CD4-positive, alpha-beta memory T cell (primary cell): ENCODE measurements at regions not wholly inside any gene's neighbourhood (a gene's known extent, or its start where the extent isn't known, plus 50 kb on each side); places are given as distances from the start of the nearest gene placed in this dataset.
A peak's percentile ranks its signal among the peaks of the same experiment; 100 is the strongest.
"Not testable (repeated sequence)": the region's sequence is repeated elsewhere in the genome, so short reads cannot be mapped to it uniquely, and the experiment has no call there.

ENCODE experiments used
- CTCF ChIA-PET: fragments of 350-600 bp; sonication (Branson Sonifier 250); formaldehyde crosslinking; loops from one replicate; lab custom pipeline; 2021; ENCODE audit warnings: inconsistent platforms; ENCODE audit not compliant: partially characterized antibody; lab: Charles Lee
- POLR2A ChIA-PET: fragments of 350-600 bp; sonication (Branson Sonifier 250); formaldehyde crosslinking; loops from one replicate; lab custom pipeline; 2021; ENCODE audit not compliant: partially characterized antibody; lab: Charles Lee
- DNase-seq, 5 donors: peaks; one replicate each; pipeline versions ENCODE4 v3.0.0 to v3.0.0-alpha.2; 2020 to 2022; ENCODE audit warnings: mixed read lengths in 1 of 5
- H3K27ac ChIP-seq: one replicate; pipeline ENCODE4 v1.7.0; 2013; ENCODE audit warnings: low read depth, low read length
- H3K27me3 ChIP-seq: 2 replicates; pipeline ENCODE4 v1.7.0; 2013; ENCODE audit warnings: mild to moderate bottlenecking, low read length, moderate library complexity; ENCODE audit not compliant: insufficient read depth
- H3K36me3 ChIP-seq: 2 replicates; pipeline ENCODE4 v1.7.0; 2013; ENCODE audit warnings: mild to moderate bottlenecking, low read length, moderate library complexity; ENCODE audit not compliant: insufficient read depth
- H3K4me1 ChIP-seq: 2 replicates; pipeline ENCODE4 v1.7.0; 2013; ENCODE audit warnings: mild to moderate bottlenecking, low read length, moderate library complexity; ENCODE audit not compliant: insufficient read depth
- H3K4me3 ChIP-seq, 2 donors: one replicate each; pipeline ENCODE4 v1.7.0; 2013; ENCODE audit warnings: low read length in 2 of 2, mild to moderate bottlenecking in 1 of 2
- H3K9me3 ChIP-seq, 2 donors: one replicate each; pipeline ENCODE4 v1.7.0; 2013; ENCODE audit warnings: low read length in 2 of 2, control low read depth in 1 of 2; ENCODE audit not compliant: control insufficient read depth in 1 of 2
- H3K27ac Mint-ChIP-seq, 7 donors: one replicate each; pipeline ENCODE4 v1.8.0; 2020 to 2021; ENCODE audit warnings: mixed read lengths in 7 of 7, mild to moderate bottlenecking in 6 of 7, inconsistent platforms in 3 of 7, moderate library complexity in 3 of 7
- H3K27me3 Mint-ChIP-seq, 2 donors: one replicate each; pipeline ENCODE4 v1.8.0; 2020 to 2021; ENCODE audit warnings: mixed read lengths in 2 of 2
- H3K36me3 Mint-ChIP-seq, 2 donors: one replicate each; pipeline ENCODE4 v1.8.0; 2020 to 2021; ENCODE audit warnings: mixed read lengths in 2 of 2, inconsistent platforms in 1 of 2, mild to moderate bottlenecking in 1 of 2
- H3K4me1 Mint-ChIP-seq, 4 donors: one replicate each; pipeline ENCODE4 v1.8.0; 2020 to 2021; ENCODE audit warnings: mixed read lengths in 4 of 4, mild to moderate bottlenecking in 1 of 4
- H3K4me3 Mint-ChIP-seq, 8 donors: one replicate each; pipeline ENCODE4 v1.8.0; 2020 to 2021; ENCODE audit warnings: mixed read lengths in 8 of 8, mild to moderate bottlenecking in 7 of 8, moderate library complexity in 6 of 8, inconsistent platforms in 3 of 8
- H3K9me3 Mint-ChIP-seq, 8 donors: one replicate each; pipeline ENCODE4 v1.8.0; 2020 to 2021; ENCODE audit warnings: mixed read lengths in 8 of 8, mild to moderate bottlenecking in 5 of 8, inconsistent platforms in 3 of 8, moderate library complexity in 1 of 8
- intact Hi-C: fragments of 100-400 bp; cut with micrococcal nuclease; formaldehyde crosslinking; loops from one replicate; pipeline ENCODE4 v1.15.1; 2023

DNA sequence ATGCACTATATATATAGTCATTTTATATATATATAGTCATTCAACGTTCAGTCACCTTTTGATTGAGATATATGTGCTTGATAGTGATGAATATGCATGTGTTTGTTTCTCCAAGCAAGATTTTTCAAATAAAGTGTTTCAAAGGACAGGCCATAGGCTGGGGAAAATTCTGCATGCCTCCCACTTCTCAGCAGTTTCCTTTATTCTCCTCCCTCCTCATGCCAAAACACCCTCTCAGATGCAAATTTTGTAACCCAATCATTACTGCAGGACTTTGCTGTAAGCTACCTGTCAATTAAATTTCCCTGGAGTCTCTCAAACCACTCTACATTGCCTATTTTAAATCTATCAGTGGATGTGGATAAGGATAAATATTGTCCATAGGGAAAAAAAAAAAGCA lies 65.6 kb upstream of the SLC39A8 start:
- H3K4me1 Mint-ChIP-seq, H3K27me3 ChIP-seq, H3K4me1 ChIP-seq, DNase-seq, H3K36me3 ChIP-seq, intact Hi-C loops, H3K36me3 Mint-ChIP-seq, H3K4me3 ChIP-seq, H3K9me3 Mint-ChIP-seq, H3K4me3 Mint-ChIP-seq, H3K27me3 Mint-ChIP-seq, H3K9me3 ChIP-seq, H3K27ac ChIP-seq, H3K27ac Mint-ChIP-seq, POLR2A ChIA-PET: not testable (repeated sequence)
- CTCF ChIA-PET = interaction anchor here (0.8 kb wide), 1 partner anchor 47 kb away, joined by 3 read pairs; no protein-coding TSS in a partner anchor

DNA sequence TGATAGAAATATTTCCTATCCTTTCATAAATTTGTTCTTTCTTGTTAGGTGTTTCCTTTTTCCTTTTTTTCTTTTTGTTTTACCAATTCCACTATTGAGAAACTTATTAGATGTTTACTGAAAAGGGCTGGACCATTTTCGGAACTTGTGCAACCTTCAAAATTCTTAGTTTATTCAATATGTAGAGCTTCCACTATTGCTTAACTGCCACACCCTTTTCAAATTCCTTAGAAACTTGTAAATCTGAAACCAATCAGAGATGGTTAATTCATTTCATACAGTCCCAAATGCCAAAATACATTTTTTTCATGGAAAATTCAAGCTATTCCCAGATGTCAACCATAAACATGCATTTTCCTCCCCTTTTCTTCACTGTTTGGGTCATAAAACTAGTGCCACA lies 66.1 kb upstream of the SLC39A8 start:
- H3K27me3 ChIP-seq = no peaks in the 10 kb centered on the region
- no peak overlapping the region for H3K4me3 ChIP-seq
- no peaks in the 10 kb centered on the region for H3K36me3 ChIP-seq
- no peak for DNase-seq
- intact Hi-C loops = no loop called here
- ChIA-PET POLR2A (no interaction called here), CTCF (interaction anchor here (0.8 kb wide), 1 partner anchor 47 kb away, joined by 3 read pairs; no protein-coding TSS in a partner anchor)
- H3K27ac ChIP-seq = no peak overlapping the region
- Mint-ChIP-seq H3K4me1 (no peaks in the 10 kb centered on the region), H3K27ac (no peak overlapping the region), H3K4me3 (no peak overlapping the region), H3K27me3 (peaks cover 0 to 1% of the 10 kb centered on the region in 2 donors), H3K36me3 (no peaks in the 10 kb centered on the region), H3K9me3 (peaks cover 0 to 4% (median 0%) of the 10 kb centered on the region in 8 donors)
- H3K9me3 ChIP-seq = no peaks in the 10 kb centered on the region
- no peaks in the 10 kb centered on the region for H3K4me1 ChIP-seq

DNA sequence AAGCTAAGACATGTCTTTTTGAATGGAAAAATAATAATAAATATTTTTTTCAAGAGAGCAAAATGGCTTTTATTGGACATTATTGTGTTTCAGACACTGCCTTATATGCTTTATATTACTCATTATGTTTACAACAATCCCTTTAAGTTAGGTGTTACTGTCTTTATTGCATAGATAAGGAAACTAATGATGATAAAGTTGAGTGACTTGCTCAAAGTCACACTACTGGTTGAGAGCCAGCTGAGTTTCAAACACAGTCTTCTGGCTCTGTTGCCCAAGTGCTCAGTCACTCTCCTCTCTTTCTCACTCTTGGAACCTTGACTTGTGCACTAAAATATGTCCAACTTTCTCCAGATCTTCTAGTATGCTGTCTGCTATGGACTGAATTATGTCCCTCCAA lies 71.5 kb upstream of the SLC39A8 start:
- Histone ChIP-seq H3K27ac (no peak overlapping the region), H3K9me3 (no peaks in the 10 kb centered on the region), H3K4me1 (no peaks in the 10 kb centered on the region), H3K36me3 (no peaks in the 10 kb centered on the region), H3K27me3 (no peaks in the 10 kb centered on the region), H3K4me3 (no peak overlapping the region)
- ChIA-PET CTCF (interaction anchor here (1.7 kb wide), 1 partner anchor 14 kb away, joined by 10 read pairs; no protein-coding TSS in a partner anchor), POLR2A (no interaction called here)
- DNase-seq = no peak
- no peaks in the 10 kb centered on the region for H3K4me1 Mint-ChIP-seq
- H3K36me3 Mint-ChIP-seq = no peaks in the 10 kb centered on the region
- peaks cover 0 to 4% (median 0%) of the 10 kb centered on the region in 8 donors for H3K9me3 Mint-ChIP-seq
- H3K4me3 Mint-ChIP-seq = no peak overlapping the region
- intact Hi-C loops = no loop called here
- H3K27me3 Mint-ChIP-seq = no peaks in the 10 kb centered on the region
- no peak overlapping the region for H3K27ac Mint-ChIP-seq

DNA sequence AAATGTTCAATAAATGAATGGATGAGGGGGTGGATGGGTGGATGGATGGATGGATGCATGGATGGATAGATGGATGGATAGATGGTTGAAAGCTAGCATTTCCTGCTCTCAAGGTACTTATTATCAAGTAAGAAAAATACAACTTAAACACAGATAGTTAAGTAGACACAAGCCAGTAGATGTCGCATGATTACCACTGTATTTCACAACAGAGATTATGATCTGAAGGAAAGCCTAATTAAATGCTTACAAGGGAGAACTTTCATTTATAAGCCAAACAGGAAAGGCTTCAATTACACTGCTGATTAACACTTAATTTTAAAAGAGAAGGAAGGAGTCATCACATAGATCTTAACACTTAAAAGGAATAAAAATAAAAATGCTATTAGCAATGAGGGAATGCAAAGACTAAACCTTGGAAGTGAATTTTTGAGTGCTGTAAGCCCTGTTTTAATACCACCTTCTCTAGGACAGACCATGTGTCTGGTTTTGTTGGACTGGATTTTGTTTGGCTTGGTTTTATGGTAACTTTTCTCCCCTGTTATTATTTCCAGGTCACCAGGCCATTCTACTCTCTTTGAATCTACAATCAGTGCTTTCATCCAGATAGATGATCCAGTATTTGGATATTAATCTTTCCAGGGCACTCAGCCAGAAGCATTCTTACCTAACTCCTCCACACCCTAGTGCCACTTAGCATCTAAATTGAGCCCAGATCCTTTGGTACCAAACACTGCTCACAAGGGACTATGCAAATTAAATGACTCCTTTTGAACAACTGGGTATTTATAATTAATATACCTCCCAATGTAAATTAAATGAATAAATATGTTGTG lies 75.5 kb upstream of the SLC39A8 start:
- no peaks in the 10 kb centered on the region for H3K4me1 ChIP-seq
- Mint-ChIP-seq H3K27me3 (no peaks in the 10 kb centered on the region), H3K4me3 (no peak overlapping the region), H3K27ac (no peak overlapping the region), H3K4me1 (peaks cover 0 to 4% (median 0%) of the 10 kb centered on the region in 4 donors), H3K9me3 (peaks cover 0 to 6% (median 2%) of the 10 kb centered on the region in 8 donors), H3K36me3 (no peaks in the 10 kb centered on the region)
- H3K4me3 ChIP-seq = no peak overlapping the region
- no peak overlapping the region for H3K27ac ChIP-seq
- DNase-seq = peak in 1 of 5 donors; percentile 6
- intact Hi-C loops = no loop called here
- no peaks in the 10 kb centered on the region for H3K36me3 ChIP-seq
- ChIA-PET CTCF (interaction anchor here (0.6 to 1.8 kb wide), 4 partner anchors 10 to 587 kb away, joined by 4 to 7 read pairs (median 4); no protein-coding TSS in a partner anchor), POLR2A (no interaction called here)
- no peaks in the 10 kb centered on the region for H3K27me3 ChIP-seq
- no peaks in the 10 kb centered on the region for H3K9me3 ChIP-seq

DNA sequence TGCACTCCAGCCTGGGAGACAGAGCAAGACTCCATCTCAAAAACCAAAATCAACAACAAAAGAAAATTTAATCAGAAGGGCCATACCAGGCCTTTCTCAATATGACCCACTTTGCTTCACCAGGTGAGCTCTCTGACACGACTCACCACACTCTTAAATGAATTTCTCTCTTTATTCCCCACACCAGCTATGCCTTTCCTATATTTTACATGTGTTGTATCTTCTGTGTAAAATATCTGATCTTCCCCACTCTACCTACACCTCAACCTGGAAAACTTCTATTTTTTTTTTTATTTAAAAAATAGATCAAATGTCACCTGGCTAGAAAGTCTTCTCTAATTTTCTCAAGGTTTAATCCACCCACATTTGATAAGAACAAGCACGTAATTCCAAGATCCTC lies 77.6 kb upstream of the SLC39A8 start:
- DNase-seq = no peak
- ChIA-PET CTCF (interaction anchor here (0.6 kb wide), 1 partner anchor 351 kb away, joined by 3 read pairs; no protein-coding TSS in a partner anchor), POLR2A (no interaction called here)
- intact Hi-C loops = no loop called here
- Histone ChIP-seq H3K4me3 (no peak overlapping the region), H3K27ac (no peak overlapping the region), H3K27me3 (no peaks in the 10 kb centered on the region), H3K9me3 (no peaks in the 10 kb centered on the region), H3K4me1 (no peaks in the 10 kb centered on the region), H3K36me3 (no peaks in the 10 kb centered on the region)
- Mint-ChIP-seq H3K27me3 (no peaks in the 10 kb centered on the region), H3K4me3 (peak overlapping the region in 1 of 8 donors; percentile 21), H3K36me3 (no peaks in the 10 kb centered on the region), H3K9me3 (peaks cover 0 to 6% (median 2%) of the 10 kb centered on the region in 8 donors), H3K27ac (no peak overlapping the region), H3K4me1 (peaks cover 0 to 4% (median 0%) of the 10 kb centered on the region in 4 donors)

DNA sequence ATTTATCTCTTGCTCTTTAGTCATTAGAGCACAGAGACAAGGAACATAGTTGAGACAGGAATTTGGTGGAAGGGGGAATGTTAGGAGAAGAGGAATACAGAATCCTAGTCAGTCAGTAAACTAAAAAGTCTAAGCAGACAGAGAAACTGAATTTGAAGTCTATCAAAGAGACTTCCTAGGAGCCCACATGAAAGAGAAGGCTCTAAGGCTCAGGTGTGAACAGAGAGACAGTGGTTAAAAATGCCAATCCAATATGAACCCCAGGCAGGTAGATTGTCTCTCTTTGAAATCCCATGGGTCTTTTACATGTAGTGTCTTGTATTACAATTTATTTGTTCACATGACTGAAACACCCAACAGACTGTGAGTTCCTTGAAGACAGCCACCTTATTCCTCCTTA lies 77.8 kb upstream of the NFKB1 start:
- DNase-seq = no peak

DNA sequence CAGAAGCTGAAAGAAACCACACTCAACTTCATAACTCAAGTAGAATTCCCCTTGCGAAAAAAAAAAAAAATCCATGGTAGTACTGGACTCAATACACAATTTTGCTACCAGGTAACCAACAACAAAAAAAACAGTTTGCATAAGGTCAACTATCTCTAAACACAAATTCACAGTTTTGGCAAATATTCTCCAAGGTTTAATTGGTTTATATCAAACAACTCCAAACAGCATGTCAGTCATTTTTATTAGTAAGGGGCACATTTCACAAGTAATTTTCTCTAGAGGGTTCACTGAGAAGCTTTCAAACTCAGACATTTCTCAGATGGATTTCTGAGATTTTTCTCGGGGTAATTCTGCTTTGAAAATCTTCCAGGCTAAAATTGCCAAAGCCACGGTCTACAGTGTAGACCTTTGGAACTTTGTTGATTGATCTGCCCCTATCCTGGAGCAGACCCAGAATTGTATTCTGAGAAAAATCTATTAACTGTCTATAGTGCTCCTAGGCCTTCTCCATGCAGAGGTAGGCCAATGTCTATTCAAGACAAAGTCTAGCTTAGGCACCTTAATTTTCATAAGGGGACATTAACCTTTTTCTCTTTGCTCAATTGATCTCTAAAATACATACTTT lies 73.7 kb upstream of the NFKB1 start:
- ChIA-PET POLR2A (no interaction called here), CTCF (no interaction called here)
- Mint-ChIP-seq H3K4me1 (peaks cover 3 to 8% (median 6%) of the 10 kb centered on the region in 4 donors), H3K36me3 (no peaks in the 10 kb centered on the region), H3K9me3 (peaks cover 0 to 6% (median 2%) of the 10 kb centered on the region in 8 donors), H3K27ac (peak overlapping the region in 1 of 7 donors; percentile 43), H3K27me3 (no peaks in the 10 kb centered on the region), H3K4me3 (no peak overlapping the region)
- H3K9me3 ChIP-seq = no peaks in the 10 kb centered on the region
- H3K4me3 ChIP-seq = no peak overlapping the region
- no peak overlapping the region for H3K27ac ChIP-seq
- no peak for DNase-seq
- H3K27me3 ChIP-seq = no peaks in the 10 kb centered on the region
- intact Hi-C loops = no loop called here
- H3K36me3 ChIP-seq = no peaks in the 10 kb centered on the region
- peaks cover 5% of the 10 kb centered on the region for H3K4me1 ChIP-seq

More for the DNA sequence above, 77.8 kb upstream of the NFKB1 start:
- no peaks in the 10 kb centered on the region for H3K4me1 ChIP-seq
- no peak overlapping the region for H3K4me3 ChIP-seq
- H3K36me3 Mint-ChIP-seq = no peaks in the 10 kb centered on the region
- CTCF ChIA-PET = no interaction called here
- H3K27ac Mint-ChIP-seq = no peak overlapping the region
- no peaks in the 10 kb centered on the region for H3K9me3 ChIP-seq
- no peaks in the 10 kb centered on the region for H3K27me3 Mint-ChIP-seq
- peaks cover 0 to 4% (median 0%) of the 10 kb centered on the region in 4 donors for H3K4me1 Mint-ChIP-seq
- H3K9me3 Mint-ChIP-seq = peaks cover 0 to 6% (median 2%) of the 10 kb centered on the region in 8 donors
- H3K27me3 ChIP-seq = no peaks in the 10 kb centered on the region
- no peak overlapping the region for H3K4me3 Mint-ChIP-seq
- POLR2A ChIA-PET = no interaction called here
- intact Hi-C loops = no loop called here
- no peaks in the 10 kb centered on the region for H3K36me3 ChIP-seq
- H3K27ac ChIP-seq = no peak overlapping the region
